ENCODE measurements at regions not wholly inside any gene's neighbourhood (a gene's known extent, or its start where the extent isn't known, plus 50 kb on each side); places are given as distances from the start of the nearest gene placed in this dataset.

- no peak overlapping the region for H3K27ac Mint-ChIP-seq (ENCODE audit: unreplicated experiment)
- no peaks in the 10 kb centered on the region for H3K27me3 Mint-ChIP-seq (ENCODE audit: unreplicated experiment)
- no peak for DNase-seq (ENCODE audit: extremely low spot score, unreplicated experiment)
- no peaks in the 10 kb centered on the region for H3K4me1 Mint-ChIP-seq (ENCODE audit: unreplicated experiment)
- H3K4me3 Mint-ChIP-seq (ENCODE audit: unreplicated experiment): no peak overlapping the region
- TF ChIP-seq CTCF (IDR thresholded peaks at IDR 0.05): no peak
- no peaks in the 10 kb centered on the region for H3K36me3 Mint-ChIP-seq (ENCODE audit: unreplicated experiment)
- H3K9me3 Mint-ChIP-seq (ENCODE audit: unreplicated experiment): no peaks in the 10 kb centered on the region
Observed at GRCh38 chr6:169981969-169982368, 230.5 kb downstream of the ERMARD start.

- Mint-ChIP-seq H3K4me1 (ENCODE audit: unreplicated experiment) (no peaks in the 10 kb centered on the region), H3K4me3 (ENCODE audit: unreplicated experiment) (no peak overlapping the region), H3K36me3 (ENCODE audit: unreplicated experiment) (no peaks in the 10 kb centered on the region), H3K27me3 (ENCODE audit: unreplicated experiment) (no peaks in the 10 kb centered on the region), H3K9me3 (ENCODE audit: unreplicated experiment) (no peaks in the 10 kb centered on the region), H3K27ac (ENCODE audit: unreplicated experiment) (no peak overlapping the region)
- DNase-seq (ENCODE audit: extremely low spot score, unreplicated experiment): no peak
- TF ChIP-seq CTCF (IDR thresholded peaks at IDR 0.05): no peak
Observed at GRCh38 chr6:169981568-169981967, 230.1 kb downstream of the ERMARD start.

- Mint-ChIP-seq H3K4me1 (ENCODE audit: unreplicated experiment) (no peaks in the 10 kb centered on the region), H3K36me3 (ENCODE audit: unreplicated experiment) (no peaks in the 10 kb centered on the region), H3K9me3 (ENCODE audit: unreplicated experiment) (no peaks in the 10 kb centered on the region), H3K4me3 (ENCODE audit: unreplicated experiment) (no peak overlapping the region), H3K27ac (ENCODE audit: unreplicated experiment) (no peak overlapping the region), H3K27me3 (ENCODE audit: unreplicated experiment) (no peaks in the 10 kb centered on the region)
- TF ChIP-seq CTCF (IDR thresholded peaks at IDR 0.05): no peak
- DNase-seq (ENCODE audit: extremely low spot score, unreplicated experiment): no peak
Observed at GRCh38 chr6:169980826-169981450, 229.5 kb downstream of the ERMARD start.

GRCh38 chr6:169979873-169980432 is 228.5 kb downstream of the ERMARD start:
- no peaks in the 10 kb centered on the region for H3K4me1 Mint-ChIP-seq (ENCODE audit: unreplicated experiment)
- no peaks in the 10 kb centered on the region for H3K27me3 Mint-ChIP-seq (ENCODE audit: unreplicated experiment)
- H3K9me3 Mint-ChIP-seq (ENCODE audit: unreplicated experiment): no peaks in the 10 kb centered on the region
- DNase-seq (ENCODE audit: extremely low spot score, unreplicated experiment): no peak
- no peak for TF ChIP-seq CTCF (IDR thresholded peaks at IDR 0.05)
- no peaks in the 10 kb centered on the region for H3K36me3 Mint-ChIP-seq (ENCODE audit: unreplicated experiment)
- H3K27ac Mint-ChIP-seq (ENCODE audit: unreplicated experiment): no peak overlapping the region
- no peak overlapping the region for H3K4me3 Mint-ChIP-seq (ENCODE audit: unreplicated experiment)

GRCh38 chr6:169978615-169979161 is 227.3 kb downstream of the ERMARD start:
- no peak for DNase-seq (ENCODE audit: extremely low spot score, unreplicated experiment)
- TF ChIP-seq CTCF (IDR thresholded peaks at IDR 0.05): no peak
- Mint-ChIP-seq H3K9me3 (ENCODE audit: unreplicated experiment) (no peaks in the 10 kb centered on the region), H3K4me3 (ENCODE audit: unreplicated experiment) (no peak overlapping the region), H3K4me1 (ENCODE audit: unreplicated experiment) (no peaks in the 10 kb centered on the region), H3K27ac (ENCODE audit: unreplicated experiment) (no peak overlapping the region), H3K36me3 (ENCODE audit: unreplicated experiment) (no peaks in the 10 kb centered on the region), H3K27me3 (ENCODE audit: unreplicated experiment) (no peaks in the 10 kb centered on the region)

Data from osteocyte (in vitro differentiated cells).